ENCODE measurements at regions not wholly inside any gene's neighbourhood (a gene's known extent, or its start where the extent isn't known, plus 50 kb on each side); places are given as distances from the start of the nearest gene placed in this dataset.

- DNase-seq (ENCODE audit: low read depth): no peak
Measured at GRCh38 chr13:39159846-39160370, 121.7 kb downstream of the NHLRC3 start.

GRCh38 chr13:39167018-39167417 lies 128.8 kb downstream of the NHLRC3 start:
- no peak for DNase-seq (ENCODE audit: low read depth)

- no peak for DNase-seq (ENCODE audit: low read depth)
Measured at GRCh38 chr13:39170711-39171110, 132.5 kb downstream of the NHLRC3 start.

- no peak for DNase-seq (ENCODE audit: low read depth)
Measured at GRCh38 chr13:39185326-39185725, 147.1 kb downstream of the NHLRC3 start.

GRCh38 chr13:39186205-39186875 lies 148.1 kb downstream of the NHLRC3 start:
- DNase-seq (ENCODE audit: low read depth): no peak

- no peak for DNase-seq (ENCODE audit: low read depth)
Measured at GRCh38 chr13:39189778-39190177, 151.5 kb downstream of the NHLRC3 start.

GRCh38 chr13:39196965-39197646 lies 158.8 kb downstream of the NHLRC3 start:
- no peak for DNase-seq (ENCODE audit: low read depth)

GRCh38 chr13:39197647-39198007 lies 159.4 kb downstream of the NHLRC3 start:
- DNase-seq (ENCODE audit: low read depth): no peak

- no peak for DNase-seq (ENCODE audit: low read depth)
Measured at GRCh38 chr13:39200249-39200910, 162.1 kb downstream of the NHLRC3 start.

GRCh38 chr13:39201180-39201579 lies 162.9 kb downstream of the NHLRC3 start:
- DNase-seq (ENCODE audit: low read depth): no peak

- DNase-seq (ENCODE audit: low read depth): no peak
Measured at GRCh38 chr13:39202746-39203145, 164.5 kb downstream of the NHLRC3 start.

- DNase-seq (ENCODE audit: low read depth): no peak
Measured at GRCh38 chr13:39208636-39209035, 170.4 kb downstream of the NHLRC3 start.

GRCh38 chr13:39209731-39210531 lies 171.7 kb downstream of the NHLRC3 start:
- DNase-seq (ENCODE audit: low read depth): no peak

GRCh38 chr13:39210961-39211534 lies 172.8 kb downstream of the NHLRC3 start:
- DNase-seq (ENCODE audit: low read depth): no peak

- DNase-seq (ENCODE audit: low read depth): no peak
Measured at GRCh38 chr13:39215971-39216370, 177.7 kb downstream of the NHLRC3 start.

GRCh38 chr13:39217471-39217870 lies 179.2 kb downstream of the NHLRC3 start:
- no peak for DNase-seq (ENCODE audit: low read depth)

GRCh38 chr13:39224671-39225240 lies 186.5 kb downstream of the NHLRC3 start:
- DNase-seq (ENCODE audit: low read depth): no peak

- no peak for DNase-seq (ENCODE audit: low read depth)
Measured at GRCh38 chr13:39225860-39226259, 187.6 kb downstream of the NHLRC3 start.

- no peak for DNase-seq (ENCODE audit: low read depth)
Measured at GRCh38 chr13:39226359-39226758, 188.1 kb downstream of the NHLRC3 start.

GRCh38 chr13:39232401-39232980 lies 194.2 kb downstream of the NHLRC3 start:
- no peak for DNase-seq (ENCODE audit: low read depth)

- DNase-seq (ENCODE audit: low read depth): no peak
Measured at GRCh38 chr13:39232999-39233398, 194.7 kb downstream of the NHLRC3 start.
